ENCODE measurements at regions not wholly inside any gene's neighbourhood (a gene's known extent, or its start where the extent isn't known, plus 50 kb on each side); places are given as distances from the start of the nearest gene placed in this dataset.

- DNase-seq: no peak
Observed at GRCh38 chr1:61627365-61627764, 97.6 kb downstream of the TM2D1 start.

- DNase-seq: no peak
Observed at GRCh38 chr1:61626816-61627215, 98.1 kb downstream of the TM2D1 start.

DNA sequence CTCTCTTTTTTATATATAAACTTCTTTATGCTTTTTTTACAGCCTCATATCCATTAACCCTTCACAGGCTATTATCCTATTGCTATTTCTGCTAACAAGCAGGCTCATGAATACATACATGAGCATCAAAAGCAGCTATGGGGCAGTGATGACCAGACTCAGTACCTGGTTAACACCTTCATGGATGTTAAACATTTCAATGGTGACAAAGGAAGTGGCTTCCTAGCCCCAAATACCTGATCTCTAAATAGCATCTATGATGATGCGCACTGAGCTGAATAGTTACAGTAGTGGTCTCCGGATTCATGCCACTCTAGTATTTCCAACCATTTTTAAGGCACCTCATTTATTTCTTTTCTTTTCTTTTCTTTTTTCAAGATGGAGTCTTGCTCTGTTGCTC is 101.1 kb downstream of the TM2D1 start:
- DNase-seq: no peak

DNA sequence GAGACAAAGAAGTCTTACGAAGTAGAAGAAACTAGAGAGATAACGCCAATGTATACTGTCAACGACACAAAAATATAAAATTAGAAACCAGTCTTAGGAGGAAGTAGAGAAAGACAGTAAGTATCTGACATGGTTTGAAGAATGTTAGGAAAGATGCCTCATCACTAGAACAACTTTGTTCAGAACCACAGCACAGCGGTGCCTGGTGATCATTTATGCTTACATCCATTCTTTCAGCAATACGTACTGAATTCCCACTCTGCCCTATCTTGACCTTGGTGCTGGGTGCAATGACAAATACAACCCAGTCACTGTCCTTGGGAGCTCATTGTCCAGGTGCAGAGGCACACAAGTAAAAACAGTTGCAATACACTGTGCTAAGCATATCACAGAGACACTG is 104.4 kb downstream of the TM2D1 start:
- DNase-seq: no peak

- no peak for DNase-seq
Observed at GRCh38 chr1:61618755-61619154, 106.2 kb downstream of the TM2D1 start.

DNA sequence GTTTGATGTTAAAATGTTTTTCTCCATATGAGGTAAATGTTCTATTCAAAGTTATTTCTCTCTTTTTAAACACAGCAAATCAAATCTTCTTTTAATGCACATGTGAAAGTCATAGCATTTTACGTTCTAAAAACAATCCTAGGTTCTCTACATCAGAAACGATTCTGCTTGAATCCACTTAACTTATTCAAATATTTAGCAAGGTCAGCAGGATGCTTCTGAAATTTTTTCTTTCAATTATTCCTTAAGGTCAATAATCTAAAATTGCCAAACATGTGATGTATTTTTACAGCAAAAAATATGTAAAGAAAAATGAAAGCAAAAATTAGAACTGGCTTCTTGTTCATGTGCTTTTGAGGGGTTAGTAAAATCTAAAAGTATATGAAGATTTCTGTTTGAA is 106.7 kb downstream of the TM2D1 start:
- no peak for DNase-seq

DNA sequence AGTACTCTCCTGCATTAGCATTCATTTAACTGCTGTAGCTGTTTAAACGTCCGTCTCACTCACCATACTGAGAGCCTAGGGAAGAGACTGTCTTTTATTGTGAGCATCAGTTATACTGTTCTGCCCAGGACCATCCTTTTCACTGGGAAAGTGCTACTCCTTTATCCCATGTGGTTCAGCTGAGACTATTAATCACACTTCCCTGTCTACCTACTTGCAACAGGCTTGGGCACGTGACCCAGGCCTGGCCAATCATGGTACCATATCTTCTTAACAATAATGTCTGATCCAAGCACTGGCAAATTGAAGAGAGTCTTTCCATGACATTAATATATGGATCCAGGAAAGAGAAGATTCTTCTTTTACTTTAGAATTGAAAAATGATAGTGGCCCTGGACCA is 108.1 kb downstream of the TM2D1 start:
- no peak for DNase-seq

- no peak for DNase-seq
Observed at GRCh38 chr1:61612602-61613001, 112.3 kb downstream of the TM2D1 start.

- DNase-seq: no peak
Observed at GRCh38 chr1:61609040-61609439, 115.9 kb downstream of the TM2D1 start.

GRCh38 chr1:61607448-61607847 is 117.5 kb downstream of the TM2D1 start:
- no peak for DNase-seq

GRCh38 chr1:61606448-61607312 is 118.3 kb downstream of the TM2D1 start:
- no peak for DNase-seq

GRCh38 chr1:61605607-61606321 is 119.2 kb downstream of the TM2D1 start:
- DNase-seq: no peak

DNA sequence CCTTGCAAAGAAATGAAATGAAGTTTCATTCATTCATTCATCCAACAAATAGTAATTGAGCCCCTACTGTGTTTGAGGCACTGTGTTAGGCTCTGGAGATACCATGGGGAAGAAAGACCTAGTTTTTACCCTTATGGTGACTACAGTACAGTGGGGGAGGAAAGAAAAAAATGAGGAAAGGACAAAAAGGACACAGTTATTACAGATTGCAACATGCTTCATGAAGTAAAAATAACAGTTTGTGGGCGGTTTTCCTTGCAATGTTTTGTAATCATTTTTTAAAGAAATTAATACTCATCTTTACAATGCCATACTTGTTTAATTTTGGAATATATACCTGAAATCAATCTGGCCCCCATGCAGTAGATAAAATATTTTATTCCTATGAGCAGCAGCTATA is 120.3 kb downstream of the TM2D1 start:
- no peak for DNase-seq

DNA sequence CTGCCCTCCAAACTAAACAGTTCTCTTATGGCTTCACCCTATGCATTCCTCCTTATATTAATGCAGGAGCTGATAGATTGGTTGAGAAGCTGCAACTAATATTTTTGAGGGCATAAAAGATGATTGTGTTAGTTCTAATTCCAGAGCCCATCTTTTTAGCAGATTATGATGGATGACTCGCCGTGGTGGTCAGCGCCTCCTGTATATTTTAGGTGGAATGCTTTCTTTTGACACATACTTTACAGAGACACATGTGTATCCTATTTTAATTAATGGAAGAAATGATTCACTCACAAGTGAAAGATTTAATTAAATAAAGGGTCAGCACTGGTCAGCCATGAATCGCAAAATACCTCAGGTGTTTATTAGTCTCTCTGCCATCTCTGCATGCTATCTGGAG is 120.7 kb downstream of the TM2D1 start:
- no peak for DNase-seq

DNA sequence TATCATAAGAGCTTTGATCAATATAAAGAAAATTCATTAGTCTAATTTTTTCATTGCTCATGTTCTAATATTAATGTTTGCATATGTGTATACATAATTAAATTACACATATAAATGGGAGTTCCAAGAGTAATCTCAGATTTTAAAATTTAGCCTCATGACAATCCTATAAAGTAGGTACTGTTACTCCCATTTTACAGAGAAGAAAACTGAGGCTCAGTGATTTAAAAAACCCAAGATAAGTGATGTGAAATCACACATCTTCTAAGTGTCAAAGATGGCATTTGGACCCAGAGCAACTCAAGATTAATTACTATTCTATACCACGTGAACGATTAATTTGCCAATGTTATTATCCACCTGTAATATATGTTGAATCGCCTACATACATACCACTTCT is 122.3 kb downstream of the TM2D1 start:
- no peak for DNase-seq

- DNase-seq: no peak
Observed at GRCh38 chr1:61597601-61598000, 127.3 kb downstream of the TM2D1 start.

- DNase-seq: no peak
Observed at GRCh38 chr1:61593331-61593730, 131.6 kb downstream of the TM2D1 start.

DNA sequence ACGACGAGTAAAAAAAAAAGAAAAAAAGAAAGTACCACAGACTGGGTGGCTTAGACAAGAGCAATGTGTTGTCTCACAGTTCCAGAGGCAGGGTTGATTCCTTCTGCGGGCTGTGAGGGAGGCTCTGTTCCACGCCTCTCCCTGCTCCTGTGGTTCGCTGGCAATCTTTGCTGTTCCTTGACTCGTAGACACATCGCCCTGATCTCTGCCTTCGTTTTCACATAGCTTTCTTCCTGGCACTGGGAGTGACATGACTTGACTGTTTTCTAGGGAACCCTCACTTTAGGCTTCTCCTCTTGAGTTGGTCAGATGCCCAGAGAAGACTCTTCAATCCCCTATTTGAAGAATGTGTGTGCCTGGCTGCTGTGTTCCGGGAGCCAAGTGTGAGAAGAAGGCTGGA is 133.6 kb downstream of the TM2D1 start:
- DNase-seq: no peak

- DNase-seq: peak; percentile 55
Observed at GRCh38 chr1:61588736-61589672, 135.9 kb downstream of the TM2D1 start.

- no peak for DNase-seq
Observed at GRCh38 chr1:61585714-61586113, 139.2 kb downstream of the TM2D1 start.

DNA sequence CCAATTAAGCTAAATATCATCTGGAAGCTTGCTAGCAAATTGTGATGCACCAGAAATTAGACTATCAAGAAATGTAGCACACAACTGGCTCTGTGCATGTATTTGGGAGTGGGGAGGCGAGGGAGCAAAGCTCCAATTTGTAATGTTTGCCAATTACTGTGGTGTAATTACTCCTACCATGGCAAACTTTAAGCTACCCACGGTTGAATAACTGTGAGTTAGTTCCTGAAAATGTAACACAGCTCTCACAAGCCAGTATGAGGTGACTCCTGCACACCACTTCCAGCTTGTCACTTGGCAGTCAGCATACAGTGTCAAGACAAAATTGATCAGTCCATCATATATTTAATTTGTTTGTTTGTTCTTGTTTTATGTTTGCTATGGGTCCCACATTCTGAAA is 141.2 kb downstream of the TM2D1 start:
- DNase-seq: no peak

- no peak for DNase-seq
Observed at GRCh38 chr1:61581251-61581650, 143.7 kb downstream of the TM2D1 start.

DNA sequence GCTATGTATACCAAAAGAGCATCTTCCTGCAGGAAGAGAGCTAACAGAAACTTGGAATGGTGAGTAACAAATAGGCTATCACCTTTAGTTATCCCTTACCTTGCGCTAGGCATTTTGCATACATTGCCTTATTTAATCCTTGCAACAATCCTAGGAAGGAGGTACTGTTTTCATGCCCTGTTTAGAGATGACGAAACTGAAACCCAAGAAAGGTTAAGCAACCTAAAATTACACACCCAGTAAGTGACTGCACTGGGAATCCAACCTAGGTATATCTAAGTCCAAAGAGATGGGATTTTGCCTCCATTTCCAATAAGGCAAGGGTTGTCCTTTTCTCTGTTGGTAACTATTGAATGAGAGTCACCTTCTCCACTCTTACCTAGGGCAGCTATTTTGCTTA is 144.5 kb downstream of the TM2D1 start:
- no peak for DNase-seq

Data from NCI-H1436 (cell line).